Stimulated activated naive CD8-positive, alpha-beta T cell treated with anti-CD3 and anti-CD28 coated beads, Interleukin-15, amount 100 ng/mL, for 72 hours (primary cell): ENCODE measurements at regions not wholly inside any gene's neighbourhood (a gene's known extent, or its start where the extent isn't known, plus 50 kb on each side); places are given as distances from the start of the nearest gene placed in this dataset.
"Not testable (repeated sequence)": the region's sequence is repeated elsewhere in the genome, so short reads cannot be mapped to it uniquely, and the experiment has no call there.

ENCODE experiments used
- ATAC-seq: fragments of 150-1000 bp; cut with Tn5 transposase; 2 replicates; pipeline ENCODE4 v1.10.0; 2021; ENCODE audit warnings: mild to moderate bottlenecking, moderate library complexity
- DNase-seq, 2 donors: peaks; one replicate each; pipeline ENCODE4 v3.0.0; 2021 to 2022
- H3K27ac Mint-ChIP-seq, 2 donors: one replicate each; pipeline ENCODE4 v1.8.0; 2022; ENCODE audit warnings: mild to moderate bottlenecking in 2 of 2, mixed read lengths in 2 of 2, moderate library complexity in 2 of 2
- H3K27me3 Mint-ChIP-seq: one replicate; pipeline ENCODE4 v1.8.0; 2022; ENCODE audit warnings: mixed read lengths
- H3K4me1 Mint-ChIP-seq: one replicate; pipeline ENCODE4 v1.8.0; 2022; ENCODE audit warnings: mild to moderate bottlenecking, mixed read lengths
- H3K4me3 Mint-ChIP-seq, 2 donors: one replicate each; pipeline ENCODE4 v1.8.0; 2022; ENCODE audit warnings: mild to moderate bottlenecking in 2 of 2, mixed read lengths in 2 of 2, moderate library complexity in 1 of 2
- H3K9me3 Mint-ChIP-seq, 2 donors: one replicate each; pipeline ENCODE4 v1.8.0; 2022; ENCODE audit warnings: mixed read lengths in 2 of 2

DNA sequence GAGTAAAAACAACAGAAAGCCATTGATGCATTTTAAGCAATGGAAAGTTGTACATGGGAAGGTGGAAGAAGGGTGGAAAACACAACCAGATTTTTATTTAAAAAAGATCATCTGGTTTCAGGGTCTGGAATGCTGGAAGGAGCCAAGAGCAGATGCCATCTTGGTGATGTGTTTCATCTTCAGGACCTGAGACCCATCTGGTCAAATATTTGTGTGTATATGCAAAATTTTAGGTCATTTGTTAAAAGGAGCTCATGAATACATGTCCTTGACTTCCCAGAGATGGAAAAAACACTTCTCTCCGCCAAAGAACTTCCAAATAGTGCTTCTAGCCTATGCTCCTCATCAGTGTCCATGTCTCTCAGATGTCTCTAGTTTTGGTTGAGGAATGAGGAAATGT lies 110.6 kb upstream of the GDNF start:
- no peak for DNase-seq
- Mint-ChIP-seq H3K4me3 (no peak overlapping the region), H3K4me1 (no peaks in the 10 kb centered on the region), H3K27ac (no peak overlapping the region), H3K27me3 (no peaks in the 10 kb centered on the region), H3K9me3 (peaks cover 0 to 5% of the 10 kb centered on the region in 2 donors)
- ATAC-seq, result no peak

GRCh38 chr5:37945446-37945845 lies 105.6 kb upstream of the GDNF start:
- no peak for ATAC-seq
- Mint-ChIP-seq H3K27ac (no peak overlapping the region), H3K9me3 (peaks cover 0 to 5% of the 10 kb centered on the region in 2 donors), H3K27me3 (no peaks in the 10 kb centered on the region), H3K4me1 (no peaks in the 10 kb centered on the region), H3K4me3 (no peak overlapping the region)
- DNase-seq, result no peak

DNA sequence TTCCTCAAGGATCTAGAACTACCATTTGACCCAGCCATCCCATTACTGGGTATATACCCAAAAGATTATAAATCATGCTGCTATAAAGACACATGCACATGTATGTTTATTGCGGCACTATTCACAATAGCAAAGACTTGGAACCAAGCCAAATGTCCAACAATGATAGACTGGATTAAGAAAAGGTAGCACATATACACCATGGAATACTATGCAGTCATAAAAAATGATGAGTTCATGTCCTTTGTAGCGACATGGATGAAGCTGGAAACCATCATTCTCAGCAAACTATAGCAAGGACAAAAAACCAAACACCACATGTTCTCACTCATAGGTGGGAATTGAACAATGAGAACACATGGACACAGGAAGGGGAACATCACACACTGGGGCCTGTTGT lies 103.3 kb upstream of the GDNF start:
- not testable (repeated sequence) for H3K9me3 Mint-ChIP-seq, DNase-seq, H3K4me3 Mint-ChIP-seq, H3K4me1 Mint-ChIP-seq, H3K27ac Mint-ChIP-seq, H3K27me3 Mint-ChIP-seq, ATAC-seq

DNA sequence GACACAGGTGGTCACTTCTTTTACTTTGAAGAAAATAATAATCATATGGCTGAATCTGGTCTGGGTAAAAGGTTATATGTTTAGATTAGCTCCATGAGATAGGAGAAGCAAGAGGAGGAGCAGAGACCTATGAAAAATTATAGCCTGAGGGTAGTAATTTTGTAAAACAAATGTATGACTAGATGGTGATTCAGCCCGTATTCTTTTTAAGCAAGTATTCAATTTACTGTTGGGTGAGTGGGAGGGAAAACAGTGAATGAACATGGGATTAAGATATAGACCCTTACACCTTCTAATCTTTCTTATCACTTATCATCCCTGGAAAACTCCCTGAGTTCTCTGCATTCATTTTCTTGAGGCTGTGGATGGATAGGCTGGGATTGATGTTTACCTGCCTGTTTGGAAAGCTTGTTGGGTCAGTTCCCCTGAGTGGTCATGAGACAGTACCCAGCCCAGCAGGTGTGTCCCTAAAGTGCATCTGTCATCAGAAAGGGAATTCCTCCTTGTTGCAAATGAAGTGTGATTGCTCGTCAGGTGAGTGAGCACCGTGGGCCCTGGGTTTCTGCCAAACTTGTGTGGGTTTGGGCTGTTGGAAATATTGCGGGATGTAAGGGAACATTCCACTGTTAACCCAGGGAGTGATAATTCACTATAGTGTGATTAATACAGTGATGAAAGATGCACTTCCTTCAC lies 101.2 kb upstream of the GDNF start:
- Mint-ChIP-seq H3K27me3 (no peaks in the 10 kb centered on the region), H3K27ac (no peak overlapping the region), H3K4me3 (no peak overlapping the region), H3K4me1 (no peaks in the 10 kb centered on the region), H3K9me3 (peaks cover 0 to 7% of the 10 kb centered on the region in 2 donors)
- no peak for ATAC-seq
- no peak for DNase-seq

- ATAC-seq (no peak), DNase-seq (no peak)
- Mint-ChIP-seq H3K27me3 (no peaks in the 10 kb centered on the region), H3K4me1 (no peaks in the 10 kb centered on the region), H3K4me3 (no peak overlapping the region), H3K9me3 (peaks cover 0 to 7% of the 10 kb centered on the region in 2 donors), H3K27ac (no peak overlapping the region)
These were observed 99.0 kb upstream of the GDNF start for GRCh38 chr5:37938861-37939260.

- ATAC-seq (no peak), DNase-seq (no peak)
- Mint-ChIP-seq H3K27me3 (no peaks in the 10 kb centered on the region), H3K9me3 (peaks cover 0 to 7% of the 10 kb centered on the region in 2 donors), H3K27ac (no peak overlapping the region), H3K4me1 (no peaks in the 10 kb centered on the region), H3K4me3 (no peak overlapping the region)
These were observed 98.4 kb upstream of the GDNF start for GRCh38 chr5:37938076-37938852.

- Mint-ChIP-seq H3K4me3 (no peak overlapping the region), H3K27ac (no peak overlapping the region), H3K27me3 (no peaks in the 10 kb centered on the region), H3K4me1 (no peaks in the 10 kb centered on the region), H3K9me3 (peaks cover 0 to 16% of the 10 kb centered on the region in 2 donors)
- ATAC-seq (no peak), DNase-seq (no peak)
These were observed 96.2 kb upstream of the GDNF start for GRCh38 chr5:37936091-37936490.

DNA sequence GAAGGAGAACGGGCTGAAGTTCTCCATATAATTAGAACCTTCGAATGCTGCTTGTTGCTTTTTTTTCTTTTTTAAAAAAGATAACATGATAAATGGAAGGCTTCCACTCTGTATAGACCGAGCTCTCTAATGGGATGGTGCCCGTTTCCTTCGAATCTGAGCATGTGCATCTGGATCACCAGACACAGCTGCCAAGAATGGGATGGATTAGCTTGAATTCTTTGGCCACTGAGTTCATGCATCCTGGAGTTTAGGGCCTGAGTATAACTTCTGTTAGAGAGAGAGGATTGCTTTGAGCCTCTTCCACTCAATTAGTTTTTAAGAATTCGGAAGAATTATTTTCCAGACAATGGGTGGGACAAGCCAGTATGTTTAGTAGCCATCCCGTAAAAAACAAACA lies 93.7 kb upstream of the GDNF start:
- no peaks in the 10 kb centered on the region for H3K27me3 Mint-ChIP-seq

DNA sequence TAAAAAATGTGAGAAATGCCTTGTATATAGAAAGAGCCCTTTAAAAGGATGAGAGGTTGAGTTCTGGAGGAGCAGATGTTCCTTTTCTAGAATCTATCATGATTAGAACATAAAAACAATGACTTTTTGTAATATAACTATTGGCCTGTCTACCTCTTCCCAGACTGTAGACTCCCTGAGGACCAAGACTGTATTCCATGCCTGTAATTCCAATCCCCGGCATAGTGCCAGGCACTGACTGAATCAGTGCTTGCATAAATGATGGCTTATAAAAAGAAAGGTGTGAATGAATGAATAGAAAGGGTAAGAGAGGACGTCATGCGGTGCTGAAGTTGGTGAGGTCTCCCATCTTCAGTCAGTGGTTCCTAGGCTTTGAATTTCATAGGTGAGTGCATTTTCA lies 92.6 kb upstream of the GDNF start:
- Mint-ChIP-seq H3K27ac (no peak overlapping the region), H3K27me3 (no peaks in the 10 kb centered on the region), H3K9me3 (peaks cover 0 to 8% of the 10 kb centered on the region in 2 donors), H3K4me3 (no peak overlapping the region), H3K4me1 (no peaks in the 10 kb centered on the region)
- ATAC-seq (no peak), DNase-seq (no peak)

More for the DNA sequence above, 93.7 kb upstream of the GDNF start:
- DNase-seq, result no peak
- Mint-ChIP-seq H3K27ac (no peak overlapping the region), H3K4me3 (no peak overlapping the region), H3K4me1 (no peaks in the 10 kb centered on the region), H3K9me3 (peaks cover 0 to 8% of the 10 kb centered on the region in 2 donors)
- no peak for ATAC-seq

DNA sequence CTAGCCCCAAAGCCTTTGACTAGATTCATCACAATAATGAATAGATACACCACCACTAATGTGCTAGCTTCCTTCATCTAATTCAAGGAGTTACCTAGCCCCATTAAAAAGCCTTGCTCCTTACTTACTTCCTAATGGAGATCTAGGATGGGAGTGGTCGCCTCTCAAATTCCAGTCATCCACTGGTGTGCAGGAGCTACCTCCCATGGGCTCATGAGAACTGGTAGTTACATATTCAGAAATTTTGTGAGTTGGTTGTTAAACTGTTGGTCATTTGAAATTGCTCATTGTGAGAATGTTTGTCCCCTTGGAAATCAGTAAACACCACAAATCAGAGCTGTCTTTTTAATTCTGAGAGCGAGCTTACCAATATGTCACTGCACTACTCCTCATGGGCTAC lies 91.7 kb upstream of the GDNF start:
- ATAC-seq (no peak), DNase-seq (no peak)
- Mint-ChIP-seq H3K27me3 (no peaks in the 10 kb centered on the region), H3K4me1 (no peaks in the 10 kb centered on the region), H3K9me3 (peaks cover 0 to 8% of the 10 kb centered on the region in 2 donors), H3K27ac (no peak overlapping the region), H3K4me3 (no peak overlapping the region)

DNA sequence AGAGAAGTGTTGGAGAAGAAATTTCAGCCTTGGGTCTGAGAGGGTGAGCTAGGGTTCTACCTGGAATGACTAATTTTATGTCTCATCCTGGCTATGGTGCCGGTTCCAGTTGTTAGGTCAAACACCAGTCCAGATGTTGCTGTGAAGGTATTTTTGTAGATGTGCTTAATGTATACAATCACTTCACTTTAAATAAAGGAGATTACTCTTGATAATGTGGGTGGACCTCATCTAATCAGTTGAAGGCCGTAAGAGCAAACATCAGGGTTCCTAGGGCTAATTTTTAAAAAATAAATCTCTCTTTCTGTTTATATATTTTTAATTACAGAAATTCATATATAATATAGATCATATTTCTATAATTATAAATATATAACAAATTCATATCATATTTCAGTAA lies 90.5 kb upstream of the GDNF start:
- Mint-ChIP-seq H3K27me3 (peaks cover 10% of the 10 kb centered on the region), H3K27ac (no peak overlapping the region), H3K4me1 (no peaks in the 10 kb centered on the region), H3K4me3 (no peak overlapping the region), H3K9me3 (peaks cover 0 to 8% of the 10 kb centered on the region in 2 donors)
- DNase-seq (no peak), ATAC-seq (no peak)

GRCh38 chr5:37929791-37930190 lies 90.0 kb upstream of the GDNF start:
- Mint-ChIP-seq H3K9me3 (peaks cover 0 to 8% of the 10 kb centered on the region in 2 donors), H3K4me1 (no peaks in the 10 kb centered on the region), H3K27ac (no peak overlapping the region), H3K4me3 (no peak overlapping the region), H3K27me3 (peaks cover 10% of the 10 kb centered on the region)
- DNase-seq (no peak), ATAC-seq (no peak)

GRCh38 chr5:37927753-37928152 lies 87.9 kb upstream of the GDNF start:
- H3K4me3 Mint-ChIP-seq, ATAC-seq, H3K9me3 Mint-ChIP-seq, H3K27ac Mint-ChIP-seq, DNase-seq, H3K4me1 Mint-ChIP-seq: not testable (repeated sequence)
- peaks cover 16% of the 10 kb centered on the region for H3K27me3 Mint-ChIP-seq

DNA sequence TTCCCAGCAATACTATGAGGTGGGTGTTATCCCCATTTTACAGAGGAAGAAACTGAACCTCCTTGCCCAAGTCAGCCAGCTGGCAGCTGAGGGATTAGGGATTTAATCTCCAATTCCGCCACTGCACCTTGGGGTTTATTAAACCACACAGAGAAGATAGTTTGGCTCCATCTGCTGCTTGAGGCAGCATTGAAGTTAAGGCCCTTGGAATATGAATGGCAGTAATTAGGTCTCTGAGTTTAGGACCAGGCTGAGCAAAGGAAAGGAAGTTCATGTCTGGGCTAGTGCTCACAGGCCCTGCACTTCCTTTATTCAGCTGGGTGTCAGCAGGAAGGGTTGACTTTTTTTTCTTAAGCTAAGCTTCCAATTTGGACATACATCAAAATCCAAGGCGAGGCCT lies 86.9 kb upstream of the GDNF start:
- Mint-ChIP-seq H3K27me3 (peaks cover 17% of the 10 kb centered on the region), H3K4me3 (no peak overlapping the region), H3K27ac (no peak overlapping the region), H3K4me1 (no peaks in the 10 kb centered on the region), H3K9me3 (peaks cover 0 to 5% of the 10 kb centered on the region in 2 donors)
- DNase-seq (no peak), ATAC-seq (no peak)

GRCh38 chr5:37921452-37921851 lies 81.6 kb upstream of the GDNF start:
- H3K4me3 Mint-ChIP-seq, result no peak overlapping the region
- H3K27ac Mint-ChIP-seq, result no peak overlapping the region
- ATAC-seq (no peak), DNase-seq (no peak)
- no peaks in the 10 kb centered on the region for H3K9me3 Mint-ChIP-seq
- H3K27me3 Mint-ChIP-seq, result peaks cover 16% of the 10 kb centered on the region
- no peaks in the 10 kb centered on the region for H3K4me1 Mint-ChIP-seq

DNA sequence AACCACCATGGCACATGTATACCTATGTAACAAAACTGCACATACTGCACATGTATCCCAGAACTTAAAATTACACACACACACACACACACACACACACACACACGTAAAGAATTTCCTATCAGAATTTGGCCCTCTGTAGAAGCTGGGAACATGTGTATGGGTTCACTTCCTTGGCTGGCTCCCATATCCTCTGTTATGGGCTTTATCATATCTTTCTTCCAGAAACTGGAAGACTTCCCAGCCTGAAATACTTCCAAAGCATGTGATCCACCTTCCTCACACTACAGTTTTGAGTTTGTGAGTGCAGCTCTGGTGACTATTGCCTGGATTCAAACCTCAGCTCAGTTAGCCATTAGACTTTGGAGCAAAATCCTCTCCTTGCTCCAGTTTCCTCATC lies 78.6 kb upstream of the GDNF start:
- Mint-ChIP-seq H3K27me3 (peaks cover 7% of the 10 kb centered on the region), H3K4me1 (no peaks in the 10 kb centered on the region), H3K9me3 (no peaks in the 10 kb centered on the region), H3K27ac (no peak overlapping the region), H3K4me3 (no peak overlapping the region)
- ATAC-seq (no peak), DNase-seq (no peak)
